Uterus (tissue), 3 donors: ENCODE measurements at regions not wholly inside any gene's neighbourhood (a gene's known extent, or its start where the extent isn't known, plus 50 kb on each side); places are given as distances from the start of the nearest gene placed in this dataset.

Source experiments
- DNase-seq, 2 donors: peaks; one replicate each; pipeline ENCODE4 v3.0.0-alpha.2; 2019 to 2020
- H3K27ac ChIP-seq, 2 donors: fragments of 200-600 bp; sonication (generic); 1 replicate in 1 of 2; 2 replicates in 1 of 2; pipeline ENCODE4 v1.5.1; 2016 to 2018
- H3K27me3 ChIP-seq, 2 donors: fragments of 200-600 bp; sonication (generic); one replicate each; pipeline ENCODE4 v1.5.1; 2018 to 2019; ENCODE audit warnings: control low read depth in 1 of 2
- H3K36me3 ChIP-seq, 2 donors: fragments of 200-600 bp; sonication (generic); one replicate each; pipeline ENCODE4 v1.5.1; 2019; ENCODE audit warnings: control low read depth in 1 of 2
- H3K4me1 ChIP-seq, 2 donors: fragments of 200-600 bp; sonication (generic); one replicate each; pipeline ENCODE4 v1.5.1; 2018 to 2019; ENCODE audit warnings: control low read depth in 1 of 2
- H3K4me3 ChIP-seq, 2 donors: fragments of 200-600 bp; sonication (generic); 1 replicate in 1 of 2; 2 replicates in 1 of 2; pipeline ENCODE4 v1.5.1; 2018 to 2019; ENCODE audit warnings: mild to moderate bottlenecking in 1 of 2
- H3K9me3 ChIP-seq, 2 donors: fragments of 200-600 bp; sonication (generic); one replicate each; pipeline ENCODE4 v1.5.1; 2019; ENCODE audit warnings: control low read depth in 1 of 2
- CTCF ChIP-seq, 4 experiments: fragments of 200-600 bp in 2 of 4; fragments of 450-650 bp in 2 of 4; sonication (generic) in 2 of 4; IDR thresholded peaks; one replicate each; pipeline ENCODE4 v1.5.1; 2016 to 2019; ENCODE audit warnings: antibody characterized with exemption in 4 of 4, mild to moderate bottlenecking in 2 of 4, moderate library complexity in 1 of 4
- POLR2A ChIP-seq, 2 donors: fragments of 450-650 bp; IDR thresholded peaks; one replicate each; pipeline ENCODE4 v1.6.1; 2016; ENCODE audit warnings: antibody characterized with exemption in 2 of 2, mild to moderate bottlenecking in 1 of 2, moderate library complexity in 1 of 2
- intact Hi-C: fragments of 100-400 bp; cut with DNase I; formaldehyde crosslinking; loops from one replicate; pipeline ENCODE4 v1.15.1; 2023; ENCODE audit warnings: low total_unique reads
- donor health status: DM: yes; HTN: yes; CAD: no.

DNA sequence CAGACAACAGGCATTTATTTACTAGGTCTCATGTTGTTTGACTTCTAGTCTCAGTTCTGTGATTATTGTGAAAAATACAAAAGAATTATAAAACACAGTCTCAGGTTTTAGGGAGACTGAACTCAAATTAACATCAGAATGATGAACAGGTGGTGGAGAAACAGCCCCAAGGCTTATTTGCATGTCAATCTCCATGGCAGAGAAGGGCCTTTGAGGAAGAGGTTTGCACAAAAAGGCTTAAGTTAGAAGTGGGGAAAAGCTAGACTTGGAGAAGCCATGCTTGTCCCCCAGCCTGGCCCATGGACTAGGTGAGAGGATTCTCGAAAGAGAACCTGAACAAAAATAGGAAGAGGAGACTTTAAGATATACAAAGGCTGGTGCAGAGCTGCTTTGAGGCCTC is 183.3 kb downstream of the EDN1 start:
- H3K36me3 ChIP-seq, result no peaks in the 10 kb centered on the region
- DNase-seq, result no peak
- H3K27ac ChIP-seq, result no peak overlapping the region
- H3K27me3 ChIP-seq, result no peaks in the 10 kb centered on the region
- intact Hi-C loops, result no loop called here
- TF ChIP-seq POLR2A (IDR thresholded peaks at IDR 0.05) (no peak), CTCF (IDR thresholded peaks at IDR 0.05) (no peak)
- H3K4me3 ChIP-seq, result no peak overlapping the region
- H3K9me3 ChIP-seq, result no peaks in the 10 kb centered on the region
- H3K4me1 ChIP-seq, result no peaks in the 10 kb centered on the region

- Histone ChIP-seq H3K9me3 (no peaks in the 10 kb centered on the region), H3K4me3 (no peak overlapping the region), H3K27me3 (no peaks in the 10 kb centered on the region), H3K36me3 (no peaks in the 10 kb centered on the region), H3K4me1 (no peaks in the 10 kb centered on the region), H3K27ac (no peak overlapping the region)
- intact Hi-C loops, result no loop called here
- TF ChIP-seq CTCF (IDR thresholded peaks at IDR 0.05), result no peak
- no peak for TF ChIP-seq POLR2A (IDR thresholded peaks at IDR 0.05)
- no peak for DNase-seq
Measured at GRCh38 chr6:12474167-12475140, 184.3 kb downstream of the EDN1 start.

DNA sequence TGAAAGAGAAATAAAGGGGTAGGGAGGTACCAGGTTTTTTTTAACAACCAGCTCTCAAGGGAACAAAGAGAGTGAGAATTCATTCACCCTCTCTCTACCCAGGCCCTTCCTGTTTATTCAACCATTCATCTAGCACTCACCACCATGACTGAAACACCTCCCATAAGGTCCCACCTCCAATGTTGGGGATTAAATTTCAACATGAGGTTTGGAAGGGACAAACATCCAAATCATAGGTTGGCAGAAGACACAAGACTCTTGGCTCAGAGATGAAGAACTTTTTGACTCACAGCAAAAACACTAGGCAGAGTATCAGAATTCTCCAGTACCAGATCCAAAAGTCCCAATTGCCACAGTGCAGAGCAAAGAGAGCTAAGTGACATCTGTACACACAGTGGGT is 186.3 kb downstream of the EDN1 start:
- H3K27ac ChIP-seq, result no peak overlapping the region
- intact Hi-C loops, result no loop called here

GRCh38 chr6:12477616-12478015 is 187.5 kb downstream of the EDN1 start:
- DNase-seq, result no peak
- TF ChIP-seq CTCF (IDR thresholded peaks at IDR 0.05) (no peak), POLR2A (IDR thresholded peaks at IDR 0.05) (no peak)
- intact Hi-C loops, result no loop called here
- Histone ChIP-seq H3K27me3 (no peaks in the 10 kb centered on the region), H3K36me3 (no peaks in the 10 kb centered on the region), H3K4me3 (no peak overlapping the region), H3K27ac (no peak overlapping the region), H3K9me3 (no peaks in the 10 kb centered on the region), H3K4me1 (no peaks in the 10 kb centered on the region)

More for the DNA sequence above, 186.3 kb downstream of the EDN1 start:
- Histone ChIP-seq H3K27me3 (no peaks in the 10 kb centered on the region), H3K4me3 (no peak overlapping the region), H3K36me3 (no peaks in the 10 kb centered on the region), H3K9me3 (no peaks in the 10 kb centered on the region), H3K4me1 (no peaks in the 10 kb centered on the region)
- TF ChIP-seq POLR2A (IDR thresholded peaks at IDR 0.05) (no peak), CTCF (IDR thresholded peaks at IDR 0.05) (no peak)
- no peak for DNase-seq

DNA sequence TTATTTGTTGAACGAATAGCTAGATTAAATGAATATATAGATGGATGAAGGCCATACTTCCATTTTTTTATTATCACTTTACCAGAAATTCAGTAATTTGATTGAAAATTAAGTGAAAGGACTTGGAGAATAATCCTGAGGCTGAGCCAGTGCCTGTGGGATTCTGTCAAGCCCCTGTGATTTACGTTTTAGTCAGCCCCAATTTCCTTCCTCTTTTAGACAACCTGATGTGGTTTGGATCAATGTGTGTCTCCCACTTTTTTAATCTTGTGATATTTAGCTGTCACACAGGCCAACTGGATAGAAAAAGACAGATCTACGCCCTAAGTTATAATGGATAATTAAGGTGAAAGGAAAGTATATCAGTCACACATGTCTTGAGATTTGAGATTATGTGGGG is 188.8 kb downstream of the EDN1 start:
- Histone ChIP-seq H3K36me3 (no peaks in the 10 kb centered on the region), H3K9me3 (no peaks in the 10 kb centered on the region), H3K27ac (no peak overlapping the region), H3K4me3 (no peak overlapping the region), H3K4me1 (no peaks in the 10 kb centered on the region), H3K27me3 (no peaks in the 10 kb centered on the region)
- DNase-seq, result no peak
- TF ChIP-seq POLR2A (IDR thresholded peaks at IDR 0.05), result no peak
- TF ChIP-seq CTCF (IDR thresholded peaks at IDR 0.05), result no peak
- intact Hi-C loops, result no loop called here
